GM19025 (cell line): ENCODE measurements at regions not wholly inside any gene's neighbourhood (a gene's known extent, or its start where the extent isn't known, plus 50 kb on each side); places are given as distances from the start of the nearest gene placed in this dataset.
"Not testable (repeated sequence)": the region's sequence is repeated elsewhere in the genome, so short reads cannot be mapped to it uniquely, and the experiment has no call there.

Source experiments
- ATAC-seq: cut with Tn5 transposase; IDR thresholded peaks from one replicate; pipeline ENCODE4 v1.9.1; 2021; ENCODE audit warnings: mild to moderate bottlenecking, low read depth, moderate library complexity; ENCODE audit not compliant: unreplicated experiment

GRCh38 chr2:161480123-161480522 is 64.0 kb downstream of the TBR1 start:
- no peak for ATAC-seq

- no peak for ATAC-seq
Observed at GRCh38 chr2:161481619-161482018, 65.5 kb downstream of the TBR1 start.

GRCh38 chr2:161484061-161484460 is 68.0 kb downstream of the TBR1 start:
- no peak for ATAC-seq

- ATAC-seq, result no peak
Observed at GRCh38 chr2:161486111-161486510, 70.0 kb downstream of the TBR1 start.

GRCh38 chr2:161488131-161488699 is 72.1 kb downstream of the TBR1 start:
- ATAC-seq, result no peak

- ATAC-seq, result no peak
Observed at GRCh38 chr2:161488879-161489278, 72.8 kb downstream of the TBR1 start.

- peak; percentile 62 for ATAC-seq
Observed at GRCh38 chr2:161500892-161501610, 85.0 kb downstream of the TBR1 start.

GRCh38 chr2:161502279-161502678 is 86.2 kb downstream of the TBR1 start:
- not testable (repeated sequence) for ATAC-seq

- not testable (repeated sequence) for ATAC-seq
Observed at GRCh38 chr2:161504628-161505289, 88.7 kb downstream of the TBR1 start.

- ATAC-seq, result not testable (repeated sequence)
Observed at GRCh38 chr2:161505466-161505865, 89.4 kb downstream of the TBR1 start.

- not testable (repeated sequence) for ATAC-seq
Observed at GRCh38 chr2:161513295-161514032, 97.4 kb downstream of the TBR1 start.

GRCh38 chr2:161522796-161523195 is 101.4 kb upstream of the SLC4A10 start:
- no peak for ATAC-seq

GRCh38 chr2:161533218-161533617 is 91.0 kb upstream of the SLC4A10 start:
- ATAC-seq, result no peak

- ATAC-seq, result no peak
Observed at GRCh38 chr2:161546635-161547034, 77.6 kb upstream of the SLC4A10 start.

- ATAC-seq, result no peak
Observed at GRCh38 chr2:161547130-161547529, 77.1 kb upstream of the SLC4A10 start.

- ATAC-seq, result no peak
Observed at GRCh38 chr2:161552015-161552414, 72.2 kb upstream of the SLC4A10 start.

- ATAC-seq, result no peak
Observed at GRCh38 chr2:161555826-161556225, 68.4 kb upstream of the SLC4A10 start.

GRCh38 chr2:161556440-161556839 is 67.8 kb upstream of the SLC4A10 start:
- ATAC-seq, result no peak

GRCh38 chr2:161557538-161557937 is 66.7 kb upstream of the SLC4A10 start:
- ATAC-seq, result no peak

- no peak for ATAC-seq
Observed at GRCh38 chr2:161564906-161565305, 59.3 kb upstream of the SLC4A10 start.

- ATAC-seq, result no peak
Observed at GRCh38 chr2:161569401-161569800, 54.8 kb upstream of the SLC4A10 start.
